ENCODE measurements at regions not wholly inside any gene's neighbourhood (a gene's known extent, or its start where the extent isn't known, plus 50 kb on each side); places are given as distances from the start of the nearest gene placed in this dataset.

DNA sequence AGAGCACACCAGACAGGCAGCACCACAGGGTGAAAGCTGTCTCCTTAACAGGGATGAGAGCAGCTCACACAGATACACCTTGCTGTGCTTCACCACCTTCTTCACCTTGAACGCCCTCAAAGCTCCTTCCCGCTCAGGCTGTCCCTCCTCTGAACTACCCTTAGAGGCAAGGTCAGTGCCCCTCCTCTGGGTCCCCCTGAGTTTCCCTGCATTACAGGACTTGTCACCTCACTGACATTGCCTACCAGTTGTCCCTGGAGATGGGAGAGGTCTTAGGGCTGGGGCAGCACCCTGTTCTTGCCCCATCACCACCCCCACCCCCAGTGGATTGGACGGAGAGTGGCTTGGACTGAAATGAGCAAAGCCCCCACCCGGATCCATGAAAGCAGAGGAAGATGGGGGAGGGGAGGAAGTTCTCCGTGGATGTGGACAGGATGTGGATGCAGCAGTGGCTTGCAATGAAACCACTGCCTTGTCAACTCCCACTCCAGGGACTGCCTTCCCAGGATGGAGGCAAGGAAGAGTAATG, 73.2 kb upstream of the CDH5 start (continued):
- TF ChIP-seq, protein P1, sequence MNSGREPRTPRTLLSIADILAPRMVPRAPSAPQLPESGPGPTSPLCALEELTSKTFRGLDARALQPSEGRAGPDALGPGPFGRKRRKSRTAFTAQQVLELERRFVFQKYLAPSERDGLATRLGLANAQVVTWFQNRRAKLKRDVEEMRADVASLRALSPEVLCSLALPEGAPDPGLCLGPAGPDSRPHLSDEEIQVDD (CRISPR knock-in tag; IDR thresholded peaks at IDR 0.05; ENCODE audit: borderline replicate concordance): no peak
- TF ChIP-seq, protein P2, sequence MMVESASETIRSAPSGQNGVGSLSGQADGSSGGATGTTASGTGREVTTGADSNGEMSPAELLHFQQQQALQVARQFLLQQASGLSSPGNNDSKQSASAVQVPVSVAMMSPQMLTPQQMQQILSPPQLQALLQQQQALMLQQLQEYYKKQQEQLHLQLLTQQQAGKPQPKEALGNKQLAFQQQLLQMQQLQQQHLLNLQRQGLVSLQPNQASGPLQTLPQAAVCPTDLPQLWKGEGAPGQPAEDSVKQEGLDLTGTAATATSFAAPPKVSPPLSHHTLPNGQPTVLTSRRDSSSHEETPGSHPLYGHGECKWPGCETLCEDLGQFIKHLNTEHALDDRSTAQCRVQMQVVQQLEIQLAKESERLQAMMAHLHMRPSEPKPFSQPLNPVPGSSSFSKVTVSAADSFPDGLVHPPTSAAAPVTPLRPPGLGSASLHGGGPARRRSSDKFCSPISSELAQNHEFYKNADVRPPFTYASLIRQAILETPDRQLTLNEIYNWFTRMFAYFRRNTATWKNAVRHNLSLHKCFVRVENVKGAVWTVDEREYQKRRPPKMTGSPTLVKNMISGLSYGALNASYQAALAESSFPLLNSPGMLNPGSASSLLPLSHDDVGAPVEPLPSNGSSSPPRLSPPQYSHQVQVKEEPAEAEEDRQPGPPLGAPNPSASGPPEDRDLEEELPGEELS (CRISPR knock-in tag; IDR thresholded peaks at IDR 0.05): no peak
- TF ChIP-seq TGIF2 (CRISPR knock-in tag; IDR thresholded peaks at IDR 0.05): no peak

DNA sequence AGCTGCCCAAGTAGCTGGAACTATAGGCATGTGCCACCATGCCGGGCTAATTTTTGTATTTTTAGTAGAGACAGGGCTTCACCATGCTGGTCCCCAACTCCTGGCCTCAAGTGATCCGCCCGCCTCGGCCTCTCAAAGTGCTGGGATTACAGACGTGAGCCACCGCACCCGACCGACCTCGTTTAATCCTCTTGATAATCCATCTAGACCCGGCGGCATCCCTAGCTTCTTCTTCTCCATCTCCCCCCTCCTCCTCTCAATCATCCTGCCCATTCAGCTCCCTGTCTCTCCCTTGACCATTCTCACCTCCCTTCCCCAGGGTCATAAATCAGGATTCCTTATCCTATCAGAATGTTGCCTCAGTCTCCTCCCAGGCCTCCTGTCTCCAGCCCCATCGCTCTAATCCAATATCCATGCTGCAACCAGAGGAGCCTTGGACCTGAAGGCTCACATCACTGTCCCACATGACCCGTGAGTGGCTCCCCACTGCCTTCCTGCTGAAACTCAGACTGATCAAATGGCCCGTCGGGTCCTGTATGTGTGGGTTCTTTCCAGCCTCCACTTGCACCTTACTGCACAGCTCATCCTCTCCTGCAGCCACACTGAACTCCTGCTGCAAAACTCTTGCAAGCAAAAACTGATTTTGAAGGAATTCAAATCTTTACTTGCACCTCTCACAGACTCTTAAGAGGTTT, 74.1 kb upstream of the CDH5 start:
- Histone ChIP-seq H3K9ac (ENCODE audit: insufficient read depth, low read depth, low read length) (no peak overlapping the region), H3K27me3 (ENCODE audit: control insufficient read depth in 1 of 2, insufficient read depth in 2 of 2, low read length in 2 of 2) (peaks cover 1 to 27% of the 10 kb centered on the region in 2 experiments; a peak in 3 of 5 replicates), H3K36me3 (replicated peaks in 1 of 2; ENCODE audit: control insufficient read depth in 1 of 2, insufficient read depth in 2 of 2, low read length in 2 of 2) (no peaks in the 10 kb centered on the region), H3K9me3 (ENCODE audit: low read length) (no peaks in the 10 kb centered on the region), H3K27ac (ENCODE audit: extremely low read length, insufficient read depth, low read length) (no peak overlapping the region), H4K20me1 (ENCODE audit: insufficient read depth, low read length) (no peaks in the 10 kb centered on the region; the same call in 1 of the 2 replicates), H3K79me2 (ENCODE audit: insufficient read depth, low read length) (no peaks in the 10 kb centered on the region), H3K4me1 (ENCODE audit: insufficient read depth, low read length) (no peaks in the 10 kb centered on the region), H2AFZ (ENCODE audit: low read length) (no peak overlapping the region), H3K4me3 (replicated peaks in 1 of 3; ENCODE audit: insufficient read depth in 1 of 3, low read depth in 2 of 3, low read length in 3 of 3) (no peak overlapping the region), H3K4me2 (ENCODE audit: low read depth, low read length) (no peak overlapping the region)
- no TSS peak for BruUV-seq (replicated peaks)
- DNase-seq (ENCODE audit: low spot score) (no peak), ATAC-seq (no peak), FAIRE-seq (no peak)
- in situ Hi-C loops (cut with HindIII; ENCODE audit: extremely low pct_ligation_motif_present, low pct_unique_long_range_greater_than_20kb): no loop called here
- ChIA-PET CTCF (ENCODE audit: low intra/inter-chr PET ratio, low total read pairs) (no interaction called here), POLR2A (no interaction called here)
- 13% methylated on average over 15 of the region's 15 CpGs for WGBS (ENCODE audit: low lambda C conversion rate)
- intact Hi-C loops (cut with micrococcal nuclease; ENCODE audit: unreplicated experiment): no loop called here
- TF ChIP-seq POGZ (CRISPR knock-in tag; IDR thresholded peaks at IDR 0.05) (no peak), ZC3H13 (CRISPR knock-in tag; IDR thresholded peaks at IDR 0.05) (no peak), TEAD3 (CRISPR knock-in tag; optimal IDR thresholded peaks at IDR 0.05; ENCODE audit: borderline replicate concordance) (no peak), FOXK1 (CRISPR knock-in tag; IDR thresholded peaks at IDR 0.05; ENCODE audit: borderline replicate concordance, low read depth) (no peak), REPIN1 (CRISPR knock-in tag; IDR thresholded peaks at IDR 0.05; ENCODE audit: borderline replicate concordance, low read depth) (no peak), ZNF720 (CRISPR knock-in tag; IDR thresholded peaks at IDR 0.05) (no peak), ZIK1 (CRISPR knock-in tag; IDR thresholded peaks at IDR 0.05; ENCODE audit: borderline replicate concordance, low read depth) (no peak), MATR3 (CRISPR knock-in tag; IDR thresholded peaks at IDR 0.05) (no peak)
- TF ChIP-seq, protein P3, sequence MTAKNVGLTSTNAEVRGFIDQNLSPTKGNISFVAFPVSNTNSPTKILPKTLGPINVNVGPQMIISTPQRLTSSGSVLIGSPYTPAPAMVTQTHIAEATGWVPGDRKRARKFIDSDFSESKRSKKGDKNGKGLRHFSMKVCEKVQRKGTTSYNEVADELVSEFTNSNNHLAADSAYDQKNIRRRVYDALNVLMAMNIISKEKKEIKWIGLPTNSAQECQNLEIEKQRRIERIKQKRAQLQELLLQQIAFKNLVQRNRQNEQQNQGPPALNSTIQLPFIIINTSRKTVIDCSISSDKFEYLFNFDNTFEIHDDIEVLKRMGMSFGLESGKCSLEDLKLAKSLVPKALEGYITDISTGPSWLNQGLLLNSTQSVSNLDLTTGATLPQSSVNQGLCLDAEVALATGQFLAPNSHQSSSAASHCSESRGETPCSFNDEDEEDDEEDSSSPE (CRISPR knock-in tag; IDR thresholded peaks at IDR 0.05): no peak
